Right atrium auricular region (tissue), 2 donors: ENCODE measurements at regions not wholly inside any gene's neighbourhood (a gene's known extent, or its start where the extent isn't known, plus 50 kb on each side); places are given as distances from the start of the nearest gene placed in this dataset.

Experiments used
- DNase-seq: peaks from one replicate; pipeline ENCODE4 v3.0.0-alpha.2; 2019; ENCODE audit warnings: low spot score
- H3K27ac ChIP-seq, 2 donors: fragments of 200-600 bp; sonication (generic); 1 replicate in 1 of 2; 2 replicates in 1 of 2; pipeline ENCODE4 v1.5.1; 2016 to 2019
- H3K27me3 ChIP-seq, 2 donors: fragments of 200-600 bp; sonication (generic); one replicate each; pipeline versions ENCODE4 v1.5.1 to v1.6.0; 2017 to 2019
- H3K36me3 ChIP-seq: fragments of 200-600 bp; sonication (generic); one replicate; pipeline ENCODE4 v1.5.1; 2016
- H3K4me1 ChIP-seq, 2 donors: fragments of 200-600 bp; sonication (generic); one replicate each; pipeline versions ENCODE4 v1.5.1 to v1.6.0; 2017 to 2019
- H3K4me3 ChIP-seq, 2 donors: fragments of 200-600 bp; sonication (generic); 1 replicate in 1 of 2; 2 replicates in 1 of 2; pipeline ENCODE4 v1.5.1; 2017 to 2019; ENCODE audit warnings: mild to moderate bottlenecking in 1 of 2, moderate library complexity in 1 of 2
- H3K9me3 ChIP-seq, 2 donors: fragments of 200-600 bp; sonication (generic); one replicate each; pipeline ENCODE4 v1.5.1; 2019
- CTCF ChIP-seq, 2 donors: fragments of 200-600 bp; sonication (generic); IDR thresholded peaks; one replicate each; pipeline ENCODE4 v1.5.1; 2019; ENCODE audit warnings: antibody characterized with exemption in 2 of 2

GRCh38 chr20:39358052-39358451 is 395.9 kb downstream of the DHX35 start:
- no peaks in the 10 kb centered on the region for H3K4me1 ChIP-seq
- H3K4me3 ChIP-seq: no peak overlapping the region
- H3K9me3 ChIP-seq: no peaks in the 10 kb centered on the region
- no peaks in the 10 kb centered on the region for H3K36me3 ChIP-seq
- no peaks in the 10 kb centered on the region for H3K27me3 ChIP-seq
- TF ChIP-seq CTCF (IDR thresholded peaks at IDR 0.05): no peak
- no peak overlapping the region for H3K27ac ChIP-seq
- no peak for DNase-seq

GRCh38 chr20:39356908-39357307 is 394.8 kb downstream of the DHX35 start:
- H3K36me3 ChIP-seq: no peaks in the 10 kb centered on the region
- no peaks in the 10 kb centered on the region for H3K9me3 ChIP-seq
- H3K27me3 ChIP-seq: no peaks in the 10 kb centered on the region
- no peak for DNase-seq
- H3K4me3 ChIP-seq: no peak overlapping the region
- no peaks in the 10 kb centered on the region for H3K4me1 ChIP-seq
- TF ChIP-seq CTCF (IDR thresholded peaks at IDR 0.05): no peak
- H3K27ac ChIP-seq: no peak overlapping the region

GRCh38 chr20:39349240-39349639 is 387.1 kb downstream of the DHX35 start:
- Histone ChIP-seq H3K4me3 (no peak overlapping the region), H3K27ac (no peak overlapping the region), H3K36me3 (no peaks in the 10 kb centered on the region), H3K9me3 (peaks cover 0 to 30% of the 10 kb centered on the region in 2 donors), H3K4me1 (no peaks in the 10 kb centered on the region), H3K27me3 (no peaks in the 10 kb centered on the region)
- DNase-seq: no peak
- no peak for TF ChIP-seq CTCF (IDR thresholded peaks at IDR 0.05)

GRCh38 chr20:39347626-39348025 is 385.5 kb downstream of the DHX35 start:
- no peak overlapping the region for H3K4me3 ChIP-seq
- TF ChIP-seq CTCF (IDR thresholded peaks at IDR 0.05): no peak
- no peak for DNase-seq
- H3K27ac ChIP-seq: no peak overlapping the region
- no peaks in the 10 kb centered on the region for H3K4me1 ChIP-seq
- H3K27me3 ChIP-seq: no peaks in the 10 kb centered on the region
- H3K9me3 ChIP-seq: peaks cover 0 to 30% of the 10 kb centered on the region in 2 donors
- H3K36me3 ChIP-seq: no peaks in the 10 kb centered on the region

GRCh38 chr20:39342463-39342862 is 380.3 kb downstream of the DHX35 start:
- Histone ChIP-seq H3K27ac (no peak overlapping the region), H3K4me3 (no peak overlapping the region), H3K9me3 (peaks cover 0 to 3% of the 10 kb centered on the region in 2 donors), H3K27me3 (no peaks in the 10 kb centered on the region), H3K36me3 (no peaks in the 10 kb centered on the region), H3K4me1 (peaks cover 0 to 10% of the 10 kb centered on the region in 2 donors)
- TF ChIP-seq CTCF (IDR thresholded peaks at IDR 0.05): no peak
- DNase-seq: no peak
